Activated CD8-positive, alpha-beta T cell treated with anti-CD3 and anti-CD28 coated beads for 36 hours (primary cell): ENCODE measurements at regions not wholly inside any gene's neighbourhood (a gene's known extent, or its start where the extent isn't known, plus 50 kb on each side); places are given as distances from the start of the nearest gene placed in this dataset.

Experiments
- ATAC-seq: fragments of 200-7000 bp; cut with Tn5 transposase; one replicate; pipeline ENCODE4 v1.10.0; 2021; ENCODE audit warnings: mild to moderate bottlenecking, moderate library complexity
- CTCF ChIA-PET: fragments of 350-600 bp; sonication (Branson Sonifier 250); formaldehyde crosslinking; loops from one replicate; lab custom pipeline; 2021; ENCODE audit warnings: antibody characterized with exemption; lab: Charles Lee
- POLR2A ChIA-PET: fragments of 350-600 bp; sonication (Branson Sonifier 250); formaldehyde crosslinking; loops from one replicate; lab custom pipeline; 2021; ENCODE audit warnings: antibody characterized with exemption; lab: Charles Lee
- DNase-seq: peaks from one replicate; pipeline ENCODE4 v3.0.0-alpha.2; 2020
- H3K27ac Mint-ChIP-seq: one replicate; pipeline ENCODE4 v1.8.0; 2021; ENCODE audit warnings: mild to moderate bottlenecking, mixed read lengths
- H3K27me3 Mint-ChIP-seq: one replicate; pipeline ENCODE4 v1.8.0; 2021; ENCODE audit warnings: mixed read lengths
- H3K36me3 Mint-ChIP-seq: one replicate; pipeline ENCODE4 v1.8.0; 2021; ENCODE audit warnings: low read depth, mixed read lengths
- H3K4me1 Mint-ChIP-seq: one replicate; pipeline ENCODE4 v1.8.0; 2021; ENCODE audit warnings: low read depth, mixed read lengths
- H3K4me3 Mint-ChIP-seq: one replicate; pipeline ENCODE4 v1.8.0; 2021; ENCODE audit warnings: mild to moderate bottlenecking, moderate library complexity, mixed read lengths
- H3K9me3 Mint-ChIP-seq: one replicate; pipeline ENCODE4 v1.8.0; 2021; ENCODE audit warnings: mixed read lengths
- CTCF ChIP-seq: fragments of 200-600 bp; IDR thresholded peaks from one replicate; pipeline ENCODE4 v1.8.0; 2022; ENCODE audit warnings: antibody characterized with exemption, mild to moderate bottlenecking
- intact Hi-C: fragments of 100-400 bp; cut with micrococcal nuclease; formaldehyde crosslinking; loops from one replicate; pipeline ENCODE4 v1.10.0; 2022

- H3K27ac Mint-ChIP-seq: no peak overlapping the region
- H3K4me1 Mint-ChIP-seq: no peaks in the 10 kb centered on the region
Measured at GRCh38 chr16:65279576-65279975, 157.7 kb upstream of the CDH11 start.

GRCh38 chr16:65278874-65279273 is 157.0 kb upstream of the CDH11 start:
- Mint-ChIP-seq H3K36me3 (no peaks in the 10 kb centered on the region), H3K9me3 (no peaks in the 10 kb centered on the region), H3K27me3 (no peaks in the 10 kb centered on the region), H3K4me1 (no peaks in the 10 kb centered on the region), H3K4me3 (no peak overlapping the region), H3K27ac (no peak overlapping the region)
- ChIA-PET POLR2A (no interaction called here), CTCF (no interaction called here)
- DNase-seq: no peak
- intact Hi-C loops: no loop called here
- TF ChIP-seq CTCF: no peak
- no peak for ATAC-seq

More at GRCh38 chr16:65279576-65279975, 157.7 kb upstream of the CDH11 start:
- H3K36me3 Mint-ChIP-seq: no peaks in the 10 kb centered on the region
- intact Hi-C loops: no loop called here
- DNase-seq: no peak
- ChIA-PET CTCF (no interaction called here), POLR2A (no interaction called here)
- no peak for TF ChIP-seq CTCF
- no peak for ATAC-seq
- H3K4me3 Mint-ChIP-seq: no peak overlapping the region
- no peaks in the 10 kb centered on the region for H3K27me3 Mint-ChIP-seq
- no peaks in the 10 kb centered on the region for H3K9me3 Mint-ChIP-seq

- intact Hi-C loops: no loop called here
Measured at GRCh38 chr16:65274566-65274965, 152.7 kb upstream of the CDH11 start.

GRCh38 chr16:65272699-65273414 is 151.0 kb upstream of the CDH11 start:
- intact Hi-C loops: no loop called here
- H3K4me3 Mint-ChIP-seq: no peak overlapping the region
- no peak overlapping the region for H3K27ac Mint-ChIP-seq
- H3K4me1 Mint-ChIP-seq: no peaks in the 10 kb centered on the region
- H3K9me3 Mint-ChIP-seq: peaks cover 2% of the 10 kb centered on the region
- POLR2A ChIA-PET: no interaction called here
- no peak for DNase-seq
- H3K27me3 Mint-ChIP-seq: no peaks in the 10 kb centered on the region
- H3K36me3 Mint-ChIP-seq: no peaks in the 10 kb centered on the region
- ATAC-seq: no peak
- CTCF ChIA-PET: no interaction called here
- TF ChIP-seq CTCF: no peak

More at GRCh38 chr16:65274566-65274965, 152.7 kb upstream of the CDH11 start:
- CTCF ChIA-PET: interaction anchor here (0.9 kb wide), 1 partner anchor 11 kb away, joined by 3 read pairs; no protein-coding TSS in a partner anchor
- no peaks in the 10 kb centered on the region for H3K4me1 Mint-ChIP-seq
- no peak for ATAC-seq
- H3K27me3 Mint-ChIP-seq: no peaks in the 10 kb centered on the region
- no peak for TF ChIP-seq CTCF
- POLR2A ChIA-PET: no interaction called here
- no peak for DNase-seq
- no peak overlapping the region for H3K4me3 Mint-ChIP-seq
- H3K27ac Mint-ChIP-seq: no peak overlapping the region
- no peaks in the 10 kb centered on the region for H3K36me3 Mint-ChIP-seq
- peaks cover 2% of the 10 kb centered on the region for H3K9me3 Mint-ChIP-seq

- TF ChIP-seq CTCF: no peak
- Mint-ChIP-seq H3K4me1 (no peaks in the 10 kb centered on the region), H3K9me3 (peaks cover 2% of the 10 kb centered on the region), H3K36me3 (no peaks in the 10 kb centered on the region), H3K27me3 (no peaks in the 10 kb centered on the region), H3K27ac (no peak overlapping the region), H3K4me3 (no peak overlapping the region)
- CTCF ChIA-PET: no interaction called here
- intact Hi-C loops: no loop called here
- DNase-seq (no peak), ATAC-seq (no peak)
- POLR2A ChIA-PET: no interaction called here
Measured at GRCh38 chr16:65271996-65272395, 150.1 kb upstream of the CDH11 start.
